Mucosa of descending colon (tissue), 3 donors: ENCODE measurements at regions not wholly inside any gene's neighbourhood (a gene's known extent, or its start where the extent isn't known, plus 50 kb on each side); places are given as distances from the start of the nearest gene placed in this dataset.

ENCODE experiments used
- ATAC-seq: fragments of 200-7000 bp; cut with Tn5 transposase; one replicate; pipeline ENCODE4 v1.9.1; 2020; ENCODE audit warnings: mild to moderate bottlenecking, moderate library complexity
- DNase-seq, 3 donors: peaks; one replicate each; pipeline ENCODE4 v3.0.0-alpha.2; 2020
- H3K36me3 ChIP-seq: fragments of 200-600 bp; one replicate; pipeline ENCODE4 v1.8.0; 2021; ENCODE audit warnings: low read depth, mild to moderate bottlenecking
- H3K4me1 ChIP-seq: fragments of 200-600 bp; one replicate; pipeline ENCODE4 v1.8.0; 2021; ENCODE audit warnings: low read depth, mild to moderate bottlenecking
- H3K4me3 ChIP-seq: fragments of 200-600 bp; one replicate; pipeline ENCODE4 v1.8.0; 2021; ENCODE audit warnings: mild to moderate bottlenecking
- H3K9me3 ChIP-seq: fragments of 200-600 bp; one replicate; pipeline ENCODE4 v1.8.0; 2021; ENCODE audit warnings: mild to moderate bottlenecking
- intact Hi-C, 2 donors: fragments of 100-400 bp; cut with DNase I in 1 of 2; cut with micrococcal nuclease in 1 of 2; formaldehyde crosslinking; loops; one replicate each; pipeline versions ENCODE4 v1.11.0 to v1.11.1; 2022; cut with DNase I, micrococcal nuclease
- TF ChIP-seq, protein P1 (sequence below): fragments of 200-600 bp; IDR thresholded peaks from one replicate; pipeline ENCODE4 v1.8.0; 2022; ENCODE audit warnings: antibody characterized with exemption, mild to moderate bottlenecking
- donor health status: DM: no; HTN: no; CAD: no; lungs with moderate emphysema.
- donor health status: DM: no; HTN: no; CAD: no.
- donor health status: DM: no; HTN: yes; CAD: no.

DNA sequence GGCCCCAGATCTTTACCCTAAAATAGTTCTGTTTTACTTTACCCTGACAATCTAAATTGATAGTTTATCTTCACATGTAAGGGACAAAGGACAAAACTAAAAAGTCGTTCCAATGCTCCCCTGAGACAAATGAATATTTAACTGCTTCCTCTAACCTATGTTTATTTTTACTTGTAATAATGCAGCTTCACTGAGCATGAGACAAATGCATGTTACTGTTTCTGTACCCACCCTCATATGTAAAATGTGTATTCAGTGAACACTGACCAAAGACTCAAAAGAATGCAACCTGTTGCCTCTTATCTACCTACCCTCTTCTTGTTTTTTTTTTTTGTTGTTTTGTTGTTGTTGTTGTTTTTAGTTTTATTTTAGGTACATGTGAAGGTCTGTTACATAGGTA is 1570.9 kb upstream of the SLC39A10 start:
- intact Hi-C loops: no loop called here
- DNase-seq (no peak), ATAC-seq (no peak)
- no peaks in the 10 kb centered on the region for H3K4me1 ChIP-seq
- no peaks in the 10 kb centered on the region for H3K9me3 ChIP-seq
- H3K36me3 ChIP-seq: no peaks in the 10 kb centered on the region
- TF ChIP-seq, protein P1, sequence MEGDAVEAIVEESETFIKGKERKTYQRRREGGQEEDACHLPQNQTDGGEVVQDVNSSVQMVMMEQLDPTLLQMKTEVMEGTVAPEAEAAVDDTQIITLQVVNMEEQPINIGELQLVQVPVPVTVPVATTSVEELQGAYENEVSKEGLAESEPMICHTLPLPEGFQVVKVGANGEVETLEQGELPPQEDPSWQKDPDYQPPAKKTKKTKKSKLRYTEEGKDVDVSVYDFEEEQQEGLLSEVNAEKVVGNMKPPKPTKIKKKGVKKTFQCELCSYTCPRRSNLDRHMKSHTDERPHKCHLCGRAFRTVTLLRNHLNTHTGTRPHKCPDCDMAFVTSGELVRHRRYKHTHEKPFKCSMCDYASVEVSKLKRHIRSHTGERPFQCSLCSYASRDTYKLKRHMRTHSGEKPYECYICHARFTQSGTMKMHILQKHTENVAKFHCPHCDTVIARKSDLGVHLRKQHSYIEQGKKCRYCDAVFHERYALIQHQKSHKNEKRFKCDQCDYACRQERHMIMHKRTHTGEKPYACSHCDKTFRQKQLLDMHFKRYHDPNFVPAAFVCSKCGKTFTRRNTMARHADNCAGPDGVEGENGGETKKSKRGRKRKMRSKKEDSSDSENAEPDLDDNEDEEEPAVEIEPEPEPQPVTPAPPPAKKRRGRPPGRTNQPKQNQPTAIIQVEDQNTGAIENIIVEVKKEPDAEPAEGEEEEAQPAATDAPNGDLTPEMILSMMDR: no peak
- no peak overlapping the region for H3K4me3 ChIP-seq

DNA sequence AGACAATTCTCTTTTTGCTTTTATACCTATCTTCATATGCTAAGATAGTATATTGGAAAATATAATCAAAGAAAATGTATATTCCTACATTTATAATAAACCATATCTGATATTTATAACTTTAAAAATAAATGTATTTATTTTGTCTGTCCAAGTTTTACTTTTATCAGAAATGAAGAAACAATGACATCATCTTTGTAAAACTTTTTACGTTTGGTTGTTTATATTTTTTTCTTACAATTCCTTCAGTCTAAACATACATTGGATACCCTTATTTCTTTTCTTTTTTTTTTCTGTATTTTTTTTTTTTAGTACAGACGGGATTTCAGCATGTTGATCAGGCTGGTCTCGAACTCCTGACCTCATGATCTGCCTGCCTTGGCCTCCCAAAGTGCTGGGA is 1577.0 kb upstream of the SLC39A10 start:
- H3K9me3 ChIP-seq: no peaks in the 10 kb centered on the region
- no peak for DNase-seq
- TF ChIP-seq, protein P1: no peak
- no peaks in the 10 kb centered on the region for H3K36me3 ChIP-seq
- no peaks in the 10 kb centered on the region for H3K4me1 ChIP-seq
- ATAC-seq: no peak
- no peak overlapping the region for H3K4me3 ChIP-seq
- intact Hi-C loops: no loop called here

DNA sequence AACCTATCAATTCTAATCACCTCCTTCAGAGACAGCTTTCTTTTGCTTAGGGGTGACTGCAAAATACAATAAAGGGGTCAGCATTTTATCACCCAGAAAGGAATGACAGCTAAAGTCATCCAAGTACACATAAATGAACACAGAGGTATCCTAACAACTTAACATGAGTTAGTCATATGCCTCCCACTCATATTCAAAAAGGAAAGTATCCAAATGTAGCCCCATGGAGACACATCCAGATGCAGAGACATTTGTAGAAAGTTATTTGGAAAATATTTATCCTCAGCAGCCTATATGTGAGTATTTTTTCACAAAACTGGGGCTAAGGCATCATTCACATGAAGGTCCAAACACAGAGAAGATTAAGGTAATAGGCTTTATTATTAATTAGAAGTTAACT is 1579.7 kb upstream of the SLC39A10 start:
- intact Hi-C loops: no loop called here

DNA sequence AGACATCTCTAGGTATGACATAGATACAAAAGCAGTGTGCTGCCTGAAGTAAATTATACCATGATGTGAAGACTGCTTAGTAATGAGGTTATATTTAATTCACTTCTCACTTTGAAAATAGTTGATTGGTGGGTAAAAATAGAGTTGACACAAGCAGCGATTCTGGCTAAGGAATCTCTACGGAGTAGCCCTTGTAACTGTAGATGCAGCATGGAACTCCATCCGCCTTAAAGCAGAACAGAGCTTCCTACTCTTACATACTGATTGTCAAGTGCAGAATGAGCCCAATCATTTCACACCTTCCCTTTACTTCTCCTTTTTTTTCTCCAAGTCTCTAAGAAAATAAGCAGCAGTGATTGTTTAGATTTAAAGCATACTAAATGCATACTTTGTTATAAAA is 1594.6 kb upstream of the SLC39A10 start:
- TF ChIP-seq, protein P1: no peak

More for the DNA sequence above, 1579.7 kb upstream of the SLC39A10 start:
- Histone ChIP-seq H3K4me1 (no peaks in the 10 kb centered on the region), H3K4me3 (no peak overlapping the region), H3K36me3 (no peaks in the 10 kb centered on the region), H3K9me3 (no peaks in the 10 kb centered on the region)
- DNase-seq (no peak), ATAC-seq (no peak)
- TF ChIP-seq, protein P1: no peak

DNA sequence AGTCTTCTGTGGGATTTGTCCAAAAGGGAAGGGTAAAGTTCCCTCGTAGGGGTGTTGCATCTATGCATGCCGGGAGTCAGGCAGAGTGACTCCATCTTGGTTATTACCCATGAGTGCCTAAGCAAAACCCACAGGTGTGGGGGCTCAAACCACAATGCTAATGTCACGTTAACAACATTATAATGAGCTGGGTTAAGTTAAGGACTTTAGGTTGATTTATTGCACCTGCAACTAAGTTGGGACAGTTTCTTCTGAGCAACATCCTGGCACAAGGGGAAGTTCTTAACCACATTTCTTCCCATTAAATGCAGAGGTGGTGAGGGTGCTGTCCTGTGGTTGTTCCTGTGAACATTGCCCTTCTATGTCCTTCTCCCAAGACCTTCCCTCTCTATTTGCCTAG is 1596.8 kb upstream of the SLC39A10 start:
- ATAC-seq (no peak), DNase-seq (no peak)
- H3K4me3 ChIP-seq: no peak overlapping the region
- intact Hi-C loops: no loop called here
- no peaks in the 10 kb centered on the region for H3K4me1 ChIP-seq
- H3K36me3 ChIP-seq: no peaks in the 10 kb centered on the region
- TF ChIP-seq, protein P1: no peak
- peaks cover 4% of the 10 kb centered on the region for H3K9me3 ChIP-seq

More for the DNA sequence above, 1594.6 kb upstream of the SLC39A10 start:
- intact Hi-C loops: no loop called here
- Histone ChIP-seq H3K36me3 (no peaks in the 10 kb centered on the region), H3K4me1 (no peaks in the 10 kb centered on the region), H3K9me3 (peaks cover 4% of the 10 kb centered on the region), H3K4me3 (no peak overlapping the region)
- no peak for ATAC-seq
- DNase-seq: no peak

DNA sequence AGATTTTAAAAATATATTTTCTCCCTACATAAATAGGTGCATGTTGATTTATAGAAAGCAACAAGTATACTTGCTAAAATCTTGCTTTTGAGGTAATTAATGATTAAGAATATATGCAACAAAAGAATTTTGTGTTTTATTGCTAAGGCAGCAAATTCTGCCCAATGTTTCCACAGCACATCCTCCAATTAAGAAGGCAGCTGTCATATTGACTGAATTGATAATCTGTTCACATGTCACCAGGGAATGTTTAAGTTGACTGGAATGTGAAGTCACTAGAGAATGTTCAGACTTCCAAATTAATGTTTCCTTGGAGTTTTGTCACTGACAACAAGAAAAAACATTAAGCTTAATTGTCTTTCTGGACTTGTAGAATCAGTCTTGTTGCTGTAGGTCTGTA is 1602.7 kb upstream of the SLC39A10 start:
- ATAC-seq (no peak), DNase-seq (no peak)
- H3K9me3 ChIP-seq: peaks cover 9% of the 10 kb centered on the region
- no peaks in the 10 kb centered on the region for H3K36me3 ChIP-seq
- intact Hi-C loops: no loop called here
- H3K4me3 ChIP-seq: no peak overlapping the region
- H3K4me1 ChIP-seq: no peaks in the 10 kb centered on the region
- TF ChIP-seq, protein P1: no peak
